NB4 (cell line): ENCODE measurements at regions not wholly inside any gene's neighbourhood (a gene's known extent, or its start where the extent isn't known, plus 50 kb on each side); places are given as distances from the start of the nearest gene placed in this dataset.

Source experiments
- DNase-seq: peaks from one replicate; pipeline ENCODE4 v3.0.0; 2010; ENCODE audit warnings: low read depth
- H3K4me3 ChIP-seq: one replicate; pipeline ENCODE4 v1.5.1; 2011; ENCODE audit warnings: mild to moderate bottlenecking, low read depth, low read length, moderate library complexity
- MYC ChIP-seq: IDR thresholded peaks from 2 replicates; pipeline ENCODE4 v1.6.1; 2011; ENCODE audit warnings: low read depth, low read length
- POLR2A ChIP-seq: IDR thresholded peaks from 2 replicates; pipeline ENCODE4 v1.6.1; 2011; ENCODE audit warnings: mild to moderate bottlenecking; ENCODE audit not compliant: insufficient read length; ENCODE audit errors: extremely low read depth
- TF ChIP-seq, protein P1 (sequence below): IDR thresholded peaks from 2 replicates; pipeline ENCODE4 v1.6.1; 2011; ENCODE audit warnings: low read depth, low read length
- TF ChIP-seq, protein P2 (sequence below): IDR thresholded peaks from one replicate; pipeline ENCODE4 v1.5.1; 2012; ENCODE audit warnings: low read depth, low read length

GRCh38 chr2:9681427-9681817 is 50.6 kb upstream of the YWHAQ start:
- DNase-seq: peak; percentile 68
- H3K4me3 ChIP-seq: no peak overlapping the region

GRCh38 chr2:9685637-9686036 is 54.8 kb upstream of the YWHAQ start:
- no peak for TF ChIP-seq POLR2A
- TF ChIP-seq, protein P1, sequence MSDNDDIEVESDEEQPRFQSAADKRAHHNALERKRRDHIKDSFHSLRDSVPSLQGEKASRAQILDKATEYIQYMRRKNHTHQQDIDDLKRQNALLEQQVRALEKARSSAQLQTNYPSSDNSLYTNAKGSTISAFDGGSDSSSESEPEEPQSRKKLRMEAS: no peak
- TF ChIP-seq, protein P2, sequence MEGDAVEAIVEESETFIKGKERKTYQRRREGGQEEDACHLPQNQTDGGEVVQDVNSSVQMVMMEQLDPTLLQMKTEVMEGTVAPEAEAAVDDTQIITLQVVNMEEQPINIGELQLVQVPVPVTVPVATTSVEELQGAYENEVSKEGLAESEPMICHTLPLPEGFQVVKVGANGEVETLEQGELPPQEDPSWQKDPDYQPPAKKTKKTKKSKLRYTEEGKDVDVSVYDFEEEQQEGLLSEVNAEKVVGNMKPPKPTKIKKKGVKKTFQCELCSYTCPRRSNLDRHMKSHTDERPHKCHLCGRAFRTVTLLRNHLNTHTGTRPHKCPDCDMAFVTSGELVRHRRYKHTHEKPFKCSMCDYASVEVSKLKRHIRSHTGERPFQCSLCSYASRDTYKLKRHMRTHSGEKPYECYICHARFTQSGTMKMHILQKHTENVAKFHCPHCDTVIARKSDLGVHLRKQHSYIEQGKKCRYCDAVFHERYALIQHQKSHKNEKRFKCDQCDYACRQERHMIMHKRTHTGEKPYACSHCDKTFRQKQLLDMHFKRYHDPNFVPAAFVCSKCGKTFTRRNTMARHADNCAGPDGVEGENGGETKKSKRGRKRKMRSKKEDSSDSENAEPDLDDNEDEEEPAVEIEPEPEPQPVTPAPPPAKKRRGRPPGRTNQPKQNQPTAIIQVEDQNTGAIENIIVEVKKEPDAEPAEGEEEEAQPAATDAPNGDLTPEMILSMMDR: no peak
- no peak for TF ChIP-seq MYC
- DNase-seq: no peak
- no peak overlapping the region for H3K4me3 ChIP-seq

More at GRCh38 chr2:9681427-9681817, 50.6 kb upstream of the YWHAQ start:
- TF ChIP-seq, protein P2: no peak
- no peak for TF ChIP-seq POLR2A
- TF ChIP-seq, protein P1: no peak
- TF ChIP-seq MYC: no peak

DNA sequence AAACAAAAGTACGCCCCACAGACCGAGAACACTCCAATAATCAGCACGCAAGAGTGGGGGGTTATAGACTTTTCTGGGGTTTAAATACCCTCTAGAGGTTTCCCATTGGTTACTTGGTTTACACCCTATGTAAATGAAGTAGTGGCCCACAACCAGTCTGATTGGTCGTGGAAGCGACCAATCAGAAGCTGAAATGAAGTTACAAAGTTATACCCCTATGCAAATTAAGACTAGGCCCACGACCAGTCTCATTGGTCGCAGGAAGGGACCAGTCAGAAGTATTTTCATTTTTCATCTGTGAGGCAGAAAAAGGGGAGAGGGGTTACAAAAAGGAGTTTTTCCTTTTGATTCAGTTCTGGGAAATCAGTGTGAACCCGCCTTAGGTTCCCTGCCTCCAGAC is 55.3 kb upstream of the YWHAQ start:
- no peak overlapping the region for H3K4me3 ChIP-seq
- peak; percentile 38 for DNase-seq
- TF ChIP-seq, protein P2: no peak
- TF ChIP-seq, protein P1: no peak
- TF ChIP-seq MYC (no peak), POLR2A (no peak)

- no peak overlapping the region for H3K4me3 ChIP-seq
- no peak for DNase-seq
- TF ChIP-seq, protein P2: no peak
- TF ChIP-seq POLR2A: no peak
- TF ChIP-seq, protein P1: no peak
Observed at GRCh38 chr2:9690252-9690651, 59.5 kb upstream of the YWHAQ start.

- no peak for DNase-seq
- no peak overlapping the region for H3K4me3 ChIP-seq
- TF ChIP-seq POLR2A (no peak), MYC (no peak)
- TF ChIP-seq, protein P2: peak; percentile 12
- TF ChIP-seq, protein P1: no peak
Observed at GRCh38 chr2:9690716-9691498, 60.1 kb upstream of the YWHAQ start.
